H9 (cell line): ENCODE measurements at regions not wholly inside any gene's neighbourhood (a gene's known extent, or its start where the extent isn't known, plus 50 kb on each side); places are given as distances from the start of the nearest gene placed in this dataset.
A peak's percentile ranks its signal among the peaks of the same experiment; 100 is the strongest.

Experiments
- DNase-seq: peaks from one replicate; pipeline ENCODE4 v3.0.0-alpha.2; 2017
- H2AFZ ChIP-seq: one replicate; pipeline ENCODE4 v1.6.1; 2013; ENCODE audit warnings: mild to moderate bottlenecking, low read length, control low read depth, moderate library complexity
- H2AK5ac ChIP-seq: 2 replicates; pipeline ENCODE4 v1.6.1; 2013; ENCODE audit warnings: low read length, control low read depth, mixed read lengths; ENCODE audit not compliant: insufficient read length
- H2BK120ac ChIP-seq: one replicate; pipeline ENCODE4 v1.6.1; 2013; ENCODE audit warnings: low read depth, mild to moderate bottlenecking, low read length, control low read depth, inconsistent platforms; ENCODE audit not compliant: poor library complexity, severe bottlenecking
- H2BK12ac ChIP-seq: 2 replicates; pipeline ENCODE4 v1.6.1; 2013; ENCODE audit warnings: low read length, control low read depth, mixed read lengths, low read depth; ENCODE audit not compliant: insufficient read length
- H2BK15ac ChIP-seq: 2 replicates; pipeline ENCODE4 v1.6.1; 2013; ENCODE audit warnings: low read depth, low read length, control low read depth
- H2BK20ac ChIP-seq: one replicate; pipeline ENCODE4 v1.6.1; 2013; ENCODE audit warnings: low read depth, mild to moderate bottlenecking, low read length, control low read depth, inconsistent platforms; ENCODE audit not compliant: poor library complexity, severe bottlenecking
- H2BK5ac ChIP-seq: 2 replicates; pipeline ENCODE4 v1.6.1; 2013; ENCODE audit warnings: low read length, control low read depth, mixed read lengths; ENCODE audit not compliant: insufficient read length
- H3K14ac ChIP-seq: 2 replicates; pipeline ENCODE4 v1.6.1; 2013; ENCODE audit warnings: low read length, control low read depth; ENCODE audit not compliant: insufficient read depth
- H3K18ac ChIP-seq: 2 replicates; pipeline ENCODE4 v1.6.1; 2013; ENCODE audit warnings: low read depth, mild to moderate bottlenecking, mixed read lengths, low read length, control low read depth; ENCODE audit not compliant: insufficient read length
- H3K23ac ChIP-seq: 2 replicates; pipeline ENCODE4 v1.6.1; 2013; ENCODE audit warnings: low read length, control low read depth, mixed read lengths, low read depth; ENCODE audit not compliant: insufficient read length
- H3K23me2 ChIP-seq: 2 replicates; pipeline ENCODE4 v1.6.1; 2013; ENCODE audit warnings: low read depth, mild to moderate bottlenecking, mixed read lengths, low read length, control low read depth; ENCODE audit not compliant: insufficient read length, poor library complexity, severe bottlenecking
- H3K27ac ChIP-seq: 2 replicates; pipeline ENCODE4 v1.5.1; 2013; ENCODE audit warnings: low read length, control low read depth, mixed read lengths, low read depth; ENCODE audit not compliant: insufficient read length
- H3K27me3 ChIP-seq: 2 replicates; pipeline ENCODE4 v1.6.1; 2013; ENCODE audit warnings: low read length, control low read depth, inconsistent platforms; ENCODE audit not compliant: insufficient read depth
- H3K4ac ChIP-seq: 2 replicates; pipeline ENCODE4 v1.6.1; 2013; ENCODE audit warnings: low read depth, mild to moderate bottlenecking, control low read depth, inconsistent platforms, low read length, moderate library complexity
- H3K4me1 ChIP-seq: 2 replicates; pipeline ENCODE4 v1.6.1; 2013; ENCODE audit warnings: low read length, control low read depth, inconsistent platforms; ENCODE audit not compliant: insufficient read depth
- H3K4me2 ChIP-seq: 2 replicates; pipeline ENCODE4 v1.6.1; 2013; ENCODE audit warnings: low read length, control low read depth, mixed read lengths; ENCODE audit not compliant: insufficient read length, insufficient read depth
- H3K56ac ChIP-seq: 2 replicates; pipeline ENCODE4 v1.6.1; 2013; ENCODE audit warnings: low read depth, mild to moderate bottlenecking, mixed read lengths, low read length, control low read depth; ENCODE audit not compliant: insufficient read length
- H3K79me1 ChIP-seq: 2 replicates; pipeline ENCODE4 v1.6.1; 2013; ENCODE audit warnings: low read depth, mild to moderate bottlenecking, moderate library complexity, low read length, control low read depth, inconsistent platforms; ENCODE audit not compliant: insufficient read depth, poor library complexity, severe bottlenecking
- H3K79me2 ChIP-seq: 2 replicates; pipeline ENCODE4 v1.6.1; 2013; ENCODE audit warnings: low read length, control low read depth, inconsistent platforms; ENCODE audit not compliant: insufficient read depth
- H3K9ac ChIP-seq: 2 replicates; pipeline ENCODE4 v1.6.1; 2013; ENCODE audit warnings: low read length, control low read depth, mixed read lengths; ENCODE audit not compliant: insufficient read length; ENCODE audit errors: extremely low read depth
- H3K9me3 ChIP-seq: one replicate; pipeline ENCODE4 v1.6.1; 2013; ENCODE audit warnings: low read depth, low read length, inconsistent platforms; ENCODE audit not compliant: control insufficient read depth
- H3T11ph ChIP-seq: one replicate; pipeline ENCODE4 v1.6.1; 2013; ENCODE audit warnings: mild to moderate bottlenecking, low read length, control low read depth, inconsistent platforms
- H4K20me1 ChIP-seq: one replicate; pipeline ENCODE4 v1.6.1; 2013; ENCODE audit not compliant: control insufficient read depth, insufficient read length, insufficient read depth
- H4K5ac ChIP-seq: 2 replicates; pipeline ENCODE4 v1.6.1; 2013; ENCODE audit warnings: low read depth, mild to moderate bottlenecking, mixed read lengths, low read length, control low read depth; ENCODE audit not compliant: insufficient read length
- H4K8ac ChIP-seq: replicated peaks from 2 replicates; pipeline ENCODE4 v1.6.1; 2013; ENCODE audit warnings: low read length, control low read depth, mixed read lengths, low read depth; ENCODE audit not compliant: insufficient read length
- H4K91ac ChIP-seq: 2 replicates; pipeline ENCODE4 v1.6.1; 2013; ENCODE audit warnings: low read depth, mild to moderate bottlenecking, moderate library complexity, mixed read lengths, low read length, control low read depth; ENCODE audit not compliant: insufficient read length
- H3K27ac Mint-ChIP-seq, 3 experiments: 2 replicates in 2 of 3; 3 replicates in 1 of 3; pipeline ENCODE4 v1.8.0; 2020 to 2021; ENCODE audit warnings: mixed read lengths in 3 of 3, mild to moderate bottlenecking in 1 of 3, moderate library complexity in 1 of 3
- H3K27me3 Mint-ChIP-seq: 2 replicates; pipeline ENCODE4 v1.8.0; 2021; ENCODE audit warnings: low read depth, mild to moderate bottlenecking, moderate library complexity, mixed read lengths
- H3K36me3 Mint-ChIP-seq, 3 experiments: 2 replicates in 2 of 3; 3 replicates in 1 of 3; pipeline ENCODE4 v1.8.0; 2020 to 2021; ENCODE audit warnings: low read depth in 3 of 3, mixed read lengths in 3 of 3; ENCODE audit not compliant: insufficient read depth in 1 of 3
- H3K4me1 Mint-ChIP-seq, 2 experiments: 2 replicates each; pipeline ENCODE4 v1.8.0; 2020; ENCODE audit warnings: mixed read lengths in 2 of 2
- H3K4me3 Mint-ChIP-seq, 2 experiments: 2 replicates in 1 of 2; 3 replicates in 1 of 2; pipeline ENCODE4 v1.8.0; 2020 to 2021; ENCODE audit warnings: mild to moderate bottlenecking in 2 of 2, mixed read lengths in 2 of 2, moderate library complexity in 1 of 2
- H3K9me3 Mint-ChIP-seq, 2 experiments: 2 replicates in 1 of 2; 3 replicates in 1 of 2; pipeline ENCODE4 v1.8.0; 2020; ENCODE audit warnings: mild to moderate bottlenecking in 2 of 2, mixed read lengths in 2 of 2, moderate library complexity in 1 of 2
- WGBS: extraction: QIAGEN DNeasy Blood & Tissue Kit; methylation state at CpG from one replicate; pipeline ENCODE4 v1.1.7; 2013; ENCODE audit warnings: missing lambda C conversion rate, low lambda C conversion rate, mixed read lengths; ENCODE audit not compliant: insufficient read length; ENCODE audit errors: extremely low coverage; 5-methylcytosine and 5-hydroxymethylcytosine counted together
- TF ChIP-seq, protein P1 (sequence below): fragments of 200-600 bp; sonication (generic); conservative IDR thresholded peaks from 3 replicates; pipeline ENCODE4 v1.8.0; 2021; ENCODE audit warnings: antibody characterized with exemption, mild to moderate bottlenecking

DNA sequence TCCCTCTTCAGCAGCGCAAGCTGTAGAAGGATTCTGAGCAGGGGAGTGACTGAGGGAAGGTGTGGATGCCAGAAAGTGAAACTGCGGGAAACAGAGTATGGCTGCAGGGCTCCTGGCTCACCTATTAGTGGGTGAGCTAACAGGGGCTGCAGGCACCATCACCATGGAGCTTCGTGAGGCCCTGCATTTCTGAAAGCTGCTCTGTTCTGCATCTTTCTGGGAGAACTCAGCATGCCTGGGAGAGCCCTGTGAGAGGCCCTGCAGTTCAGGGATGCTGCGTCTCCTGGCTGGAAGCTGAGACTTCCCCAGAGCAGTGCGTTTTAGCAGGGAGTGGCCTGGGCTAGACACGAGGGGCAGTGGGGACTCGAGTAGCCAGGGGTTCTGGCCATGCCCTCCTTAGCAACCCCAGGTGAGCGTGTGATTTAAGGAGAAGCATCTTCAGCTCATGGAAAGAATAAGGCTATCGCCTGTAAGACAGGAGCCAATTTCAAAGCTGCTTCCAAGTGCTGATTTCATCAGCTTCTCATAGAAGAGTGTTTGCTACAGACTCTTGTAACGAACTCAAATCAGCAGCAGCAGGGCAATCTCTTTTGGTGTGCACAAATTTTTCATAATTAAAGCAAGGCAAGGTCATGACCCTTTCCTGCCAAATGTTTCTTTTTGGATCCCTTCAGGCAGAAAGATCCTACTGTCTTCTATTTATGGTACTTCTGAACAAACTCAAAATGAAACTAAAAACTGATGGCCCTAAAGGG, 293.6 kb upstream of the ZNF32 start:
- Histone ChIP-seq H3K9ac (no peak overlapping the region), H4K5ac (no peak overlapping the region), H2BK5ac (no peak overlapping the region), H3K4me2 (no peak overlapping the region), H2BK120ac (no peak overlapping the region), H3K23me2 (no peaks in the 10 kb centered on the region), H4K8ac (no peak overlapping the region), H2BK15ac (no peak overlapping the region), H3K56ac (no peak overlapping the region), H3T11ph (no peak overlapping the region), H4K20me1 (no peaks in the 10 kb centered on the region), H3K4ac (no peak overlapping the region), H3K27me3 (no peaks in the 10 kb centered on the region), H3K4me1 (no peaks in the 10 kb centered on the region), H2BK20ac (no peak overlapping the region), H3K9me3 (no peaks in the 10 kb centered on the region), H2BK12ac (no peak overlapping the region), H3K14ac (peak overlapping the region; percentile 8; the same call in 1 of the 2 replicates), H4K91ac (no peak overlapping the region), H3K27ac (no peak overlapping the region), H3K18ac (no peak overlapping the region), H2AFZ (no peak overlapping the region), H3K79me2 (no peaks in the 10 kb centered on the region), H2AK5ac (no peak overlapping the region), H3K23ac (no peak overlapping the region), H3K79me1 (no peaks in the 10 kb centered on the region)
- Mint-ChIP-seq H3K36me3 (peaks cover 0 to 3% (median 0%) of the 10 kb centered on the region in 3 experiments; a peak in 1 of 7 replicates), H3K4me3 (no peak overlapping the region), H3K4me1 (peaks cover 8% of the 10 kb centered on the region in 2 experiments), H3K27me3 (peaks cover 3% of the 10 kb centered on the region; the same call in 1 of the 2 replicates), H3K9me3 (peaks cover 0 to 5% of the 10 kb centered on the region in 2 experiments; a peak in 3 of 5 replicates), H3K27ac (no peak overlapping the region)
- TF ChIP-seq, protein P1, sequence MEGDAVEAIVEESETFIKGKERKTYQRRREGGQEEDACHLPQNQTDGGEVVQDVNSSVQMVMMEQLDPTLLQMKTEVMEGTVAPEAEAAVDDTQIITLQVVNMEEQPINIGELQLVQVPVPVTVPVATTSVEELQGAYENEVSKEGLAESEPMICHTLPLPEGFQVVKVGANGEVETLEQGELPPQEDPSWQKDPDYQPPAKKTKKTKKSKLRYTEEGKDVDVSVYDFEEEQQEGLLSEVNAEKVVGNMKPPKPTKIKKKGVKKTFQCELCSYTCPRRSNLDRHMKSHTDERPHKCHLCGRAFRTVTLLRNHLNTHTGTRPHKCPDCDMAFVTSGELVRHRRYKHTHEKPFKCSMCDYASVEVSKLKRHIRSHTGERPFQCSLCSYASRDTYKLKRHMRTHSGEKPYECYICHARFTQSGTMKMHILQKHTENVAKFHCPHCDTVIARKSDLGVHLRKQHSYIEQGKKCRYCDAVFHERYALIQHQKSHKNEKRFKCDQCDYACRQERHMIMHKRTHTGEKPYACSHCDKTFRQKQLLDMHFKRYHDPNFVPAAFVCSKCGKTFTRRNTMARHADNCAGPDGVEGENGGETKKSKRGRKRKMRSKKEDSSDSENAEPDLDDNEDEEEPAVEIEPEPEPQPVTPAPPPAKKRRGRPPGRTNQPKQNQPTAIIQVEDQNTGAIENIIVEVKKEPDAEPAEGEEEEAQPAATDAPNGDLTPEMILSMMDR = no peak
- DNase-seq = peak; percentile 18
- no CpG with 5 or more reads among the region's 10 CpGs for WGBS
